Thyroid gland (tissue), 4 donors: ENCODE measurements at regions not wholly inside any gene's neighbourhood (a gene's known extent, or its start where the extent isn't known, plus 50 kb on each side); places are given as distances from the start of the nearest gene placed in this dataset.

Source experiments
- DNase-seq, 2 donors: peaks; one replicate each; pipeline ENCODE4 v3.0.0-alpha.2; 2019
- H3K27ac ChIP-seq, 3 donors: fragments of 200-600 bp; sonication (generic); 1 replicate in 2 of 3; 2 replicates in 1 of 3; pipeline ENCODE4 v1.5.1; 2016 to 2019; ENCODE audit warnings: mild to moderate bottlenecking in 1 of 3, moderate library complexity in 1 of 3
- H3K27me3 ChIP-seq: fragments of 200-600 bp; sonication (generic); one replicate; pipeline ENCODE4 v1.5.1; 2019
- H3K36me3 ChIP-seq, 2 donors: fragments of 200-600 bp; sonication (generic); one replicate each; pipeline ENCODE4 v1.5.1; 2016 to 2019
- H3K4me1 ChIP-seq, 2 donors: fragments of 200-600 bp; sonication (generic); one replicate each; pipeline ENCODE4 v1.5.1; 2017 to 2019
- H3K4me3 ChIP-seq, 3 donors: fragments of 200-600 bp; sonication (generic); replicated peaks in 1 of 3; 1 replicate in 2 of 3; 2 replicates in 1 of 3; pipeline ENCODE4 v1.5.1; 2016; ENCODE audit warnings: mild to moderate bottlenecking in 1 of 3
- H3K9me3 ChIP-seq: fragments of 200-600 bp; sonication (generic); one replicate; pipeline ENCODE4 v1.5.1; 2017
- POLR2A ChIP-seq, 2 donors: fragments of 450-650 bp; IDR thresholded peaks; one replicate each; pipeline ENCODE4 v1.6.1; 2017; ENCODE audit warnings: antibody characterized with exemption in 2 of 2, mild to moderate bottlenecking in 2 of 2, moderate library complexity in 1 of 2
- WGBS, 2 donors: methylation state at CpG; one replicate each; pipeline ENCODE4 v1.1.5; 2017; 5-methylcytosine and 5-hydroxymethylcytosine counted together
- intact Hi-C: fragments of 100-400 bp; cut with DNase I; formaldehyde crosslinking; loops from one replicate; pipeline ENCODE4 v1.15.1; 2023
- TF ChIP-seq, protein P1 (sequence below), 6 experiments: fragments of 200-600 bp in 3 of 6; fragments of 450-650 bp in 3 of 6; sonication (generic) in 3 of 6; IDR thresholded peaks; one replicate each; pipeline ENCODE4 v1.5.1; 2016 to 2019; ENCODE audit warnings: antibody characterized with exemption in 6 of 6, mild to moderate bottlenecking in 2 of 6, inconsistent platforms in 1 of 6, moderate library complexity in 1 of 6

DNA sequence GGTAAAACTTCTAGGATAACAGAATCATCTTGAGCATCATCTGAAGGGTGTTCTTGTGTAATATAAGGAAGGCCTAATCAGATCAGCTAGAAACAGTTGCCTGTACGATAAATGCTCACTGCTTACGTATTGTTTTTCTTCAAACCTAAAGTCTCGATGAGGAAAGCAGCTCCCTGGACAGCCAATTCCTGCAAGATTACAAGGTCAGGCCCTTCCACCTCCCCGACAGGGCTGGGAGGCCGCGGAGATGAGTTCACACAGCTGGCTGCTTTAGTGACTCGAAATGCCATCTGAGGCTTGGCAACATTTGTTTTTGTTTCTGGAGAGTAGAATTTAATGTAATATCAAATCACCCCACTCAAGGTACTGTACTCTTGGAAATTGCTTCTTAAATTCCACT lies 95.1 kb upstream of the PFKP start:
- H3K27me3 ChIP-seq, result no peaks in the 10 kb centered on the region
- no peak overlapping the region for H3K27ac ChIP-seq
- H3K36me3 ChIP-seq, result no peaks in the 10 kb centered on the region
- DNase-seq, result no peak
- intact Hi-C loops, result no loop called here
- no peaks in the 10 kb centered on the region for H3K9me3 ChIP-seq
- 74 to 75% methylated on average over 7 of the region's 7 CpGs for WGBS, 2 donors
- H3K4me1 ChIP-seq, result no peaks in the 10 kb centered on the region
- H3K4me3 ChIP-seq, result no peak overlapping the region
- TF ChIP-seq POLR2A (IDR thresholded peaks at IDR 0.05), result no peak
- TF ChIP-seq, protein P1, sequence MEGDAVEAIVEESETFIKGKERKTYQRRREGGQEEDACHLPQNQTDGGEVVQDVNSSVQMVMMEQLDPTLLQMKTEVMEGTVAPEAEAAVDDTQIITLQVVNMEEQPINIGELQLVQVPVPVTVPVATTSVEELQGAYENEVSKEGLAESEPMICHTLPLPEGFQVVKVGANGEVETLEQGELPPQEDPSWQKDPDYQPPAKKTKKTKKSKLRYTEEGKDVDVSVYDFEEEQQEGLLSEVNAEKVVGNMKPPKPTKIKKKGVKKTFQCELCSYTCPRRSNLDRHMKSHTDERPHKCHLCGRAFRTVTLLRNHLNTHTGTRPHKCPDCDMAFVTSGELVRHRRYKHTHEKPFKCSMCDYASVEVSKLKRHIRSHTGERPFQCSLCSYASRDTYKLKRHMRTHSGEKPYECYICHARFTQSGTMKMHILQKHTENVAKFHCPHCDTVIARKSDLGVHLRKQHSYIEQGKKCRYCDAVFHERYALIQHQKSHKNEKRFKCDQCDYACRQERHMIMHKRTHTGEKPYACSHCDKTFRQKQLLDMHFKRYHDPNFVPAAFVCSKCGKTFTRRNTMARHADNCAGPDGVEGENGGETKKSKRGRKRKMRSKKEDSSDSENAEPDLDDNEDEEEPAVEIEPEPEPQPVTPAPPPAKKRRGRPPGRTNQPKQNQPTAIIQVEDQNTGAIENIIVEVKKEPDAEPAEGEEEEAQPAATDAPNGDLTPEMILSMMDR (IDR thresholded peaks at IDR 0.05), result no peak

DNA sequence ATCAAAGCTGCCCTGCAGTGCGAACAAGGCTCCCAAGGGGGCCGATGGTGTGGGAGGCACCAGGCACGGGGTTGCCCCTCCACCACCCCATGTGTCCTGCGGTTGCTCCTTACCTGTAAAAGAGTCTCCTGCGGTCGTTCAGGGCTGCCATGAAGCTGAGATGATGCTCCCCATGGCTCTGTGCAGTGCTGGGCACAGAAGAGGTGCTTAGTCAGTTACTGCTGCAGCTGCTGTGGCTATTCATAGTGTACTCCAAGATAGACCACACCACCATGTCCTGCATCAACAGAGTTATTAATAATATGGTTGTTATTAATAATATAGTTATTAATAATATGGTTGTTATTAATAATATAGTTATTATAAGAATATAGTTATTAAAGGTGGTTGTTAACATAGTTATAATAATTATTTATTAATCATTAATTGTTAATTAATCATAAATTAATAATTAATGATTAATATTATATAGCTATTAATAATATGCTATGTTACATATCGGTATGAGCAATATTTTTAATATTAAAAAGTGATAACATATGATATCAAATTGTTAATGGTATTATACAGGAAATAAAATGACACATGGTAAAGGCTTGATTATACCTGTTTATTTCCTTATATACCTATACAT lies 97.0 kb upstream of the PFKP start:
- Histone ChIP-seq H3K27ac (no peak overlapping the region), H3K36me3 (no peaks in the 10 kb centered on the region), H3K27me3 (no peaks in the 10 kb centered on the region), H3K4me1 (no peaks in the 10 kb centered on the region), H3K9me3 (no peaks in the 10 kb centered on the region), H3K4me3 (no peak overlapping the region)
- DNase-seq, result no peak
- intact Hi-C loops, result no loop called here
- TF ChIP-seq, protein P1 (IDR thresholded peaks at IDR 0.05), result no peak
- TF ChIP-seq POLR2A (IDR thresholded peaks at IDR 0.05), result no peak
- 76 to 91% methylated on average over 7 of the region's 7 CpGs for WGBS, 2 donors

- no peak for DNase-seq
- H3K4me1 ChIP-seq, result no peaks in the 10 kb centered on the region
Measured at GRCh38 chr10:2968401-2969058, 98.8 kb upstream of the PFKP start.

DNA sequence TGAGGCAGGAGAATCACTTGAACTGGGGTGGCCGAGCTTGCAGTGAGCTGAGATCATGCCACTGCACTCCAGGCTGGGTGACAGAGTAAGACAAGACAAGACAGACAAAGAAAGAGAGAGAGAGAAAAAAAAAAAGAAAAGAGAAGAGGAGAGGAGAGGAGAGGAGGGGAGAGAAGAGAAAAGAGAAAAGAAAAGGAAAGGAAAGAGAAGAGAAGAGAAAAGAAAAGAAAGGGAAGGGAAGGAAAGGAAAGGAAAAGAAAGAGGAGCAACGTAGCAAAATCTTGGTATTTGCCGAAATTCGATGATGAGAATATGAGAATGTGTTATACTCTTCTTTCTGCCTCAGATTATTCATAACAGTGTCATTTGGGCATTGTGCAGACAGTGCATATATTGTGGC lies 101.2 kb upstream of the PFKP start:
- Histone ChIP-seq H3K4me3 (no peak overlapping the region), H3K4me1 (no peaks in the 10 kb centered on the region), H3K36me3 (no peaks in the 10 kb centered on the region), H3K27me3 (no peaks in the 10 kb centered on the region), H3K9me3 (no peaks in the 10 kb centered on the region), H3K27ac (no peak overlapping the region)
- 63 to 66% methylated on average over 4 of the region's 4 CpGs for WGBS, 2 donors
- DNase-seq, result no peak
- TF ChIP-seq, protein P1 (IDR thresholded peaks at IDR 0.05), result no peak
- no peak for TF ChIP-seq POLR2A (IDR thresholded peaks at IDR 0.05)
- intact Hi-C loops, result no loop called here

More at GRCh38 chr10:2968401-2969058, 98.8 kb upstream of the PFKP start:
- TF ChIP-seq POLR2A (IDR thresholded peaks at IDR 0.05), result no peak
- Histone ChIP-seq H3K27me3 (no peaks in the 10 kb centered on the region), H3K4me3 (no peak overlapping the region), H3K27ac (no peak overlapping the region), H3K9me3 (no peaks in the 10 kb centered on the region), H3K36me3 (no peaks in the 10 kb centered on the region)
- 89 to 92% methylated on average over 9 of the region's 9 CpGs for WGBS, 2 donors
- intact Hi-C loops, result no loop called here

GRCh38 chr10:2964632-2965296 lies 102.6 kb upstream of the PFKP start:
- Histone ChIP-seq H3K4me1 (no peaks in the 10 kb centered on the region), H3K9me3 (no peaks in the 10 kb centered on the region), H3K36me3 (no peaks in the 10 kb centered on the region), H3K27me3 (no peaks in the 10 kb centered on the region), H3K27ac (no peak overlapping the region), H3K4me3 (no peak overlapping the region)
- TF ChIP-seq, protein P1 (IDR thresholded peaks at IDR 0.05), result no peak
- TF ChIP-seq POLR2A (IDR thresholded peaks at IDR 0.05), result no peak
- intact Hi-C loops, result no loop called here
- 78 to 80% methylated on average over 5 of the region's 5 CpGs for WGBS, 2 donors
- DNase-seq, result no peak
